GM13977 (cell line): ENCODE measurements at regions not wholly inside any gene's neighbourhood (a gene's known extent, or its start where the extent isn't known, plus 50 kb on each side); places are given as distances from the start of the nearest gene placed in this dataset.

ENCODE experiments used
- DNase-seq: peaks from one replicate; pipeline ENCODE4 v3.0.0; 2012; ENCODE audit warnings: low spot score
- in situ Hi-C: fragments of 300-500 bp; cut with MboI; formaldehyde crosslinking; loops from one replicate; pipeline ENCODE4 v1.12.0; 2022; ENCODE audit warnings: low sequenced_read_pairs, low pct_unique_long_range_greater_than_20kb, mixed read lengths, inconsistent platforms; ENCODE audit not compliant: unreplicated experiment
- TF ChIP-seq, protein P1 (sequence below): IDR thresholded peaks from 2 replicates; pipeline ENCODE4 v1.5.1; 2012; ENCODE audit warnings: mild to moderate bottlenecking, control low read depth; ENCODE audit not compliant: insufficient read depth; ENCODE audit errors: extremely low read depth, missing control alignments

DNA sequence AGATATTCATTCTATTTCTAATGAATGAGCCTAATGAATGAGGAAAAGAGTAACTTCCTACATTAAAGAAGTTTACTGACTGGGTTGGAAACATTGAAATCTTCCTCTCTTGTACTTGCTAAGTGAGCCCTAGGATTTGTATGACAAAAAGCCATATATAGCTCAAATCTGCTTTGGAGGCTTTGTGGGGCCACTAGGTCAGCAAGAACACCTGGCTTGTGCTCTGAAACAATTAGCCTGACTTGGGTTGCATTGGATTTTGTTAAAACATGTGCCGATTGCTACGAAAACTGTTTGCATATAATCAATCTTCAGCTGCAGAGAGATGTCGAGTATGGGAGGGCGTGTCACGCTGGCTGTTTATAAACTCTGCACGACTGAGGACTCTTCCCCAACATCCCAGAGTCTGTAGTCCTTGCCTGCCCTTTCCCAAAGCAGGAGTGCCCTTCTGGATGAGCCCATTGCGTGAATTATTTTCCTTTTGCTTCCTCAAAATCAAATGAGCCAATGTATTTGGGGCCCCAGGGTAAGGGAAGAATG is 684.8 kb downstream of the DHX35 start:
- no peak for DNase-seq
- in situ Hi-C loops: no loop called here
- TF ChIP-seq, protein P1, sequence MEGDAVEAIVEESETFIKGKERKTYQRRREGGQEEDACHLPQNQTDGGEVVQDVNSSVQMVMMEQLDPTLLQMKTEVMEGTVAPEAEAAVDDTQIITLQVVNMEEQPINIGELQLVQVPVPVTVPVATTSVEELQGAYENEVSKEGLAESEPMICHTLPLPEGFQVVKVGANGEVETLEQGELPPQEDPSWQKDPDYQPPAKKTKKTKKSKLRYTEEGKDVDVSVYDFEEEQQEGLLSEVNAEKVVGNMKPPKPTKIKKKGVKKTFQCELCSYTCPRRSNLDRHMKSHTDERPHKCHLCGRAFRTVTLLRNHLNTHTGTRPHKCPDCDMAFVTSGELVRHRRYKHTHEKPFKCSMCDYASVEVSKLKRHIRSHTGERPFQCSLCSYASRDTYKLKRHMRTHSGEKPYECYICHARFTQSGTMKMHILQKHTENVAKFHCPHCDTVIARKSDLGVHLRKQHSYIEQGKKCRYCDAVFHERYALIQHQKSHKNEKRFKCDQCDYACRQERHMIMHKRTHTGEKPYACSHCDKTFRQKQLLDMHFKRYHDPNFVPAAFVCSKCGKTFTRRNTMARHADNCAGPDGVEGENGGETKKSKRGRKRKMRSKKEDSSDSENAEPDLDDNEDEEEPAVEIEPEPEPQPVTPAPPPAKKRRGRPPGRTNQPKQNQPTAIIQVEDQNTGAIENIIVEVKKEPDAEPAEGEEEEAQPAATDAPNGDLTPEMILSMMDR: no peak

DNA sequence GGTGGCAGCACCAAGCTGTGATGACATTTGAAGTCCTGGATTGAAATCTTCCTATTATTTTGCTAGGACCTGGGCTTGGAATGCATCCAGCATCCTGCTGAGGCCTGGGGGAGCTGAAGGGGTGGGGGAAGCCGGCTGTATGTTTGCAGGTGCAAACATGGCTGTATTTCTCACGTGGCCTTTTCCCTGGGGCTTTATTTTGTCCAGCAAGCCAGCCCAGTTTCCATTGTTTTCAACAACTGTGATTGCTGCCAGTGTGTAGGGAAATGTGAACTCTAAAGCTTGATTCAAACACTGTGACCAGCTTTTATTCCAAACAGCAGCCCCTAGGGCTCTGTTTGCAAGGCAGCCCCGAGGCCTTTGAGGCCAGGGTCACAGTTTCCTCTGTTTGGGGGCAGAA is 683.0 kb downstream of the DHX35 start:
- TF ChIP-seq, protein P1: no peak
- DNase-seq: no peak
- in situ Hi-C loops: no loop called here

DNA sequence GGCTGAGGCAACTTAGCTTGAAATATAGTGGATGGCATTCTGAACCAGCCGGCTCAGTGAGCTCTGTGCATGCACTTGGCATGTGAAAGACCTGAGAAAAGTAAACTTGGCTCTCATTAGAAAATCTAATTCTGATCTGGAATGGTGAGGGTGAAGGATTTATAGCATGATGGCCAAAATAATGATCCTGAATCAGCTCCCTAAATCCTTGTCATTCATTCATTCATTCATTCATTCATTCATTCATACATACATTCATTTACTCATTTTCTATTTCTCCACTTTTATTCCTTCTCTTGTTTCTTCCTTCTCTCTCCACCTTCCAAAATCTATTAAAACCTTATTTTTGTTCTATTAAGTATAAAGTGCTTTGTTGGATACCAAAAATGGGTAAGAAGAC is 681.1 kb downstream of the DHX35 start:
- TF ChIP-seq, protein P1: no peak
- DNase-seq: no peak
- in situ Hi-C loops: no loop called here

DNA sequence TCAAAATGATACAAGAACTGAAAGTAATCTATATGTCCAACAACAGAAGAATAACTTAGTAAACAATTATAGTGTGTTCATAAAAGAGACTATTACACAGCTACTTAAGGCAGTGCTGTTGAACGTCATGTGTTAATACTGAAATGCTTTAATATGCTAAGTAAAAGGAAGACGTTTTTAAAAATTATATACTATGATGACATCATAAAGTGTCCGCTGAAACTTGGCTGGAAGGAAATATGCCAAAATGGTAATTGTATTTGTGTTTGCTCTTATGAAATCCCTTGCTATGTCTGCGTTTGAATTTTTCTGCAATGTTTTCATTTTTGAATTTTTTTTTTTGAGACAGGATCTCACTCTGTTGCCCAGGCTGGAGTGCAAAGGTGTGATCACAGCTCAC is 679.3 kb downstream of the DHX35 start:
- DNase-seq: no peak
- in situ Hi-C loops: no loop called here
- TF ChIP-seq, protein P1: no peak

DNA sequence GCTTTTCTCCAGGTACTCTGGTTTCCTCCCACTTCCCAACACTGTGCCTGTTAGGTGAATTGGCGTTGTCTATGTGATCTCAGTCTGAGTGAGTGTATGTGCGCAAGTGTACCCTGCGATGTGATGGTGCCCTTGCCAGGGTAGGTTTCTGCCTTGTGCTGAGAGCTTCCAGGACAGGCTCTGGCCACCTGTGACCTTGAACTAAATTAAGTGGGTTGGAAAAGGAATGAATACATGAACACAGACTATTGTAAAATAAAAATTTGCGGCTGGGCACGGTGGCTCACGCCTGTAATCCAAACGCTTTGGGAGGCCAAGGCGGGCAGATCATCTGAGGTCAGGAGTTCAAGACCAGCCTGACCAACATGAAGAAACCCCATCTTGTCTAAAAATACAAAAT is 678.0 kb downstream of the DHX35 start:
- TF ChIP-seq, protein P1: no peak
- in situ Hi-C loops: no loop called here
- no peak for DNase-seq

DNA sequence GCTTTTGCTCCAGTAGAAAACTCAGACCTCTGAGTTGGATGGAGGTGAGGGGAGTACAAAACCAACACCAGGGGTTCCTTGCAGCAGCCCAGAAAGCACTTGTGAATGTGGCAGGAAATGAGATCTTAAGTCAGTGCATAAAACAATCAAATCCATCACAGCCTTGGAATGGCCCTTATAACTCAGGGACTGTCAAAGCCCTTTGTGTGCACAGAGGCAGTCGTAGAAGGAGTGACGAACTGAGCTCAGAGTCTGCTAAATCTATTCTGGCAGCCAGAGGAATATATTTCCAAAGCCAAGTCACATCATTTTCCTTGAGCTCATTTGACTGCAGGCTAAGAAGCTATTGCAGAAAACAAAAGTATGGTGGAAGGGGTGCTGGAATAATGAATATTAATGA is 676.6 kb downstream of the DHX35 start:
- DNase-seq: no peak

More for the DNA sequence above, 676.6 kb downstream of the DHX35 start:
- in situ Hi-C loops: no loop called here
- TF ChIP-seq, protein P1: no peak
